ENCODE measurements at regions not wholly inside any gene's neighbourhood (a gene's known extent, or its start where the extent isn't known, plus 50 kb on each side); places are given as distances from the start of the nearest gene placed in this dataset.
"Not testable (repeated sequence)": the region's sequence is repeated elsewhere in the genome, so short reads cannot be mapped to it uniquely, and the experiment has no call there.

GRCh38 chr9:103183701-103184171 is 188.6 kb downstream of the CYLC2 start:
- H3K4me1 ChIP-seq (ENCODE audit: control insufficient read depth, insufficient read depth, low read length), result no peaks in the 10 kb centered on the region
- no peaks in the 10 kb centered on the region for H3K27me3 ChIP-seq (ENCODE audit: control insufficient read depth, insufficient read depth, low read length)
- H3K4me3 ChIP-seq (ENCODE audit: low read depth, low read length), result no peak overlapping the region
- no peaks in the 10 kb centered on the region for H3K36me3 ChIP-seq (ENCODE audit: control insufficient read depth, insufficient read depth, low read length)
- H3K9ac ChIP-seq (ENCODE audit: low read depth, low read length), result no peak overlapping the region
- no peak overlapping the region for H3K27ac ChIP-seq (ENCODE audit: low read depth, low read length)
- H3K9me3 ChIP-seq (ENCODE audit: control insufficient read depth, insufficient read depth, low read length), result no peaks in the 10 kb centered on the region

GRCh38 chr9:103186959-103187358 is 191.8 kb downstream of the CYLC2 start:
- Histone ChIP-seq H3K36me3 (ENCODE audit: control insufficient read depth, insufficient read depth, low read length) (no peaks in the 10 kb centered on the region), H3K27ac (ENCODE audit: low read depth, low read length) (no peak overlapping the region), H3K9me3 (ENCODE audit: control insufficient read depth, insufficient read depth, low read length) (no peaks in the 10 kb centered on the region), H3K9ac (ENCODE audit: low read depth, low read length) (no peak overlapping the region), H3K27me3 (ENCODE audit: control insufficient read depth, insufficient read depth, low read length) (no peaks in the 10 kb centered on the region), H3K4me1 (ENCODE audit: control insufficient read depth, insufficient read depth, low read length) (no peaks in the 10 kb centered on the region), H3K4me3 (ENCODE audit: low read depth, low read length) (no peak overlapping the region)

GRCh38 chr9:103188781-103189350 is 193.7 kb downstream of the CYLC2 start:
- Histone ChIP-seq H3K36me3 (ENCODE audit: control insufficient read depth, insufficient read depth, low read length) (no peaks in the 10 kb centered on the region), H3K9ac (ENCODE audit: low read depth, low read length) (no peak overlapping the region), H3K4me1 (ENCODE audit: control insufficient read depth, insufficient read depth, low read length) (no peaks in the 10 kb centered on the region), H3K27me3 (ENCODE audit: control insufficient read depth, insufficient read depth, low read length) (no peaks in the 10 kb centered on the region), H3K27ac (ENCODE audit: low read depth, low read length) (no peak overlapping the region), H3K9me3 (ENCODE audit: control insufficient read depth, insufficient read depth, low read length) (no peaks in the 10 kb centered on the region), H3K4me3 (ENCODE audit: low read depth, low read length) (no peak overlapping the region)

GRCh38 chr9:103193992-103194391 is 198.9 kb downstream of the CYLC2 start:
- Histone ChIP-seq H3K9me3 (ENCODE audit: control insufficient read depth, insufficient read depth, low read length) (no peaks in the 10 kb centered on the region), H3K4me3 (ENCODE audit: low read depth, low read length) (no peak overlapping the region), H3K27ac (ENCODE audit: low read depth, low read length) (no peak overlapping the region), H3K27me3 (ENCODE audit: control insufficient read depth, insufficient read depth, low read length) (no peaks in the 10 kb centered on the region), H3K9ac (ENCODE audit: low read depth, low read length) (no peak overlapping the region), H3K36me3 (ENCODE audit: control insufficient read depth, insufficient read depth, low read length) (no peaks in the 10 kb centered on the region), H3K4me1 (ENCODE audit: control insufficient read depth, insufficient read depth, low read length) (no peaks in the 10 kb centered on the region)

GRCh38 chr9:103203172-103203571 is 208.0 kb downstream of the CYLC2 start:
- Histone ChIP-seq H3K9me3 (ENCODE audit: control insufficient read depth, insufficient read depth, low read length) (no peaks in the 10 kb centered on the region), H3K27ac (ENCODE audit: low read depth, low read length) (no peak overlapping the region), H3K4me1 (ENCODE audit: control insufficient read depth, insufficient read depth, low read length) (no peaks in the 10 kb centered on the region), H3K4me3 (ENCODE audit: low read depth, low read length) (no peak overlapping the region), H3K36me3 (ENCODE audit: control insufficient read depth, insufficient read depth, low read length) (no peaks in the 10 kb centered on the region), H3K27me3 (ENCODE audit: control insufficient read depth, insufficient read depth, low read length) (no peaks in the 10 kb centered on the region), H3K9ac (ENCODE audit: low read depth, low read length) (no peak overlapping the region)

- H3K9me3 ChIP-seq (ENCODE audit: control insufficient read depth, insufficient read depth, low read length), result peaks cover 17% of the 10 kb centered on the region
- not testable (repeated sequence) for H3K36me3 ChIP-seq (ENCODE audit: control insufficient read depth, insufficient read depth, low read length); H3K27ac ChIP-seq (ENCODE audit: low read depth, low read length); H3K9ac ChIP-seq (ENCODE audit: low read depth, low read length); H3K4me3 ChIP-seq (ENCODE audit: low read depth, low read length); H3K4me1 ChIP-seq (ENCODE audit: control insufficient read depth, insufficient read depth, low read length); H3K27me3 ChIP-seq (ENCODE audit: control insufficient read depth, insufficient read depth, low read length)
These were observed 210.9 kb downstream of the CYLC2 start for GRCh38 chr9:103205881-103206585.

GRCh38 chr9:103210607-103211006 is 215.5 kb downstream of the CYLC2 start:
- Histone ChIP-seq H3K36me3 (ENCODE audit: control insufficient read depth, insufficient read depth, low read length) (no peaks in the 10 kb centered on the region), H3K4me3 (ENCODE audit: low read depth, low read length) (no peak overlapping the region), H3K9me3 (ENCODE audit: control insufficient read depth, insufficient read depth, low read length) (peaks cover 21% of the 10 kb centered on the region), H3K9ac (ENCODE audit: low read depth, low read length) (no peak overlapping the region), H3K27ac (ENCODE audit: low read depth, low read length) (no peak overlapping the region), H3K27me3 (ENCODE audit: control insufficient read depth, insufficient read depth, low read length) (no peaks in the 10 kb centered on the region), H3K4me1 (ENCODE audit: control insufficient read depth, insufficient read depth, low read length) (no peaks in the 10 kb centered on the region)

GRCh38 chr9:103215197-103215596 is 220.1 kb downstream of the CYLC2 start:
- H3K36me3 ChIP-seq (ENCODE audit: control insufficient read depth, insufficient read depth, low read length), result no peaks in the 10 kb centered on the region
- H3K4me1 ChIP-seq (ENCODE audit: control insufficient read depth, insufficient read depth, low read length), result no peaks in the 10 kb centered on the region
- no peak overlapping the region for H3K9ac ChIP-seq (ENCODE audit: low read depth, low read length)
- H3K27ac ChIP-seq (ENCODE audit: low read depth, low read length), result no peak overlapping the region
- no peak overlapping the region for H3K4me3 ChIP-seq (ENCODE audit: low read depth, low read length)
- H3K27me3 ChIP-seq (ENCODE audit: control insufficient read depth, insufficient read depth, low read length), result no peaks in the 10 kb centered on the region
- H3K9me3 ChIP-seq (ENCODE audit: control insufficient read depth, insufficient read depth, low read length), result peaks cover 12% of the 10 kb centered on the region

- Histone ChIP-seq H3K9me3 (ENCODE audit: control insufficient read depth, insufficient read depth, low read length) (no peaks in the 10 kb centered on the region), H3K27me3 (ENCODE audit: control insufficient read depth, insufficient read depth, low read length) (no peaks in the 10 kb centered on the region), H3K27ac (ENCODE audit: low read depth, low read length) (no peak overlapping the region)
These were observed 230.8 kb downstream of the CYLC2 start for GRCh38 chr9:103225702-103226646.

GRCh38 chr9:103226647-103227013 is 231.5 kb downstream of the CYLC2 start:
- H3K4me1 ChIP-seq (ENCODE audit: control insufficient read depth, insufficient read depth, low read length), result no peaks in the 10 kb centered on the region
- H3K4me3 ChIP-seq (ENCODE audit: low read depth, low read length), result no peak overlapping the region
- no peaks in the 10 kb centered on the region for H3K36me3 ChIP-seq (ENCODE audit: control insufficient read depth, insufficient read depth, low read length)
- H3K27ac ChIP-seq (ENCODE audit: low read depth, low read length), result no peak overlapping the region
- no peak overlapping the region for H3K9ac ChIP-seq (ENCODE audit: low read depth, low read length)
- H3K9me3 ChIP-seq (ENCODE audit: control insufficient read depth, insufficient read depth, low read length), result no peaks in the 10 kb centered on the region
- no peaks in the 10 kb centered on the region for H3K27me3 ChIP-seq (ENCODE audit: control insufficient read depth, insufficient read depth, low read length)

More at GRCh38 chr9:103225702-103226646, 230.8 kb downstream of the CYLC2 start:
- Histone ChIP-seq H3K36me3 (ENCODE audit: control insufficient read depth, insufficient read depth, low read length) (no peaks in the 10 kb centered on the region), H3K4me1 (ENCODE audit: control insufficient read depth, insufficient read depth, low read length) (no peaks in the 10 kb centered on the region), H3K9ac (ENCODE audit: low read depth, low read length) (no peak overlapping the region), H3K4me3 (ENCODE audit: low read depth, low read length) (no peak overlapping the region)
